Dedifferentiated amniotic fluid mesenchymal stem cell (primary cell): ENCODE measurements at regions not wholly inside any gene's neighbourhood (a gene's known extent, or its start where the extent isn't known, plus 50 kb on each side); places are given as distances from the start of the nearest gene placed in this dataset.

Experiments
- DNase-seq: peaks from one replicate; pipeline ENCODE4 v3.0.0-alpha.2; 2016; ENCODE audit errors: extremely low spot score

- no peak for DNase-seq
These were observed 114.9 kb downstream of the C9orf50 start for GRCh38 chr9:129506041-129506440.

GRCh38 chr9:129505270-129505902 lies 115.5 kb downstream of the C9orf50 start:
- DNase-seq = no peak

GRCh38 chr9:129504404-129504803 lies 116.5 kb downstream of the C9orf50 start:
- no peak for DNase-seq

GRCh38 chr9:129501771-129502319 lies 119.1 kb downstream of the C9orf50 start:
- DNase-seq = no peak

- no peak for DNase-seq
These were observed 119.8 kb downstream of the C9orf50 start for GRCh38 chr9:129500863-129501770.

GRCh38 chr9:129500161-129500862 lies 120.6 kb downstream of the C9orf50 start:
- DNase-seq = no peak

GRCh38 chr9:129498451-129499384 lies 122.2 kb downstream of the C9orf50 start:
- DNase-seq = no peak

- DNase-seq = no peak
These were observed 123.0 kb downstream of the C9orf50 start for GRCh38 chr9:129497813-129498450.

GRCh38 chr9:129497005-129497812 lies 123.7 kb downstream of the C9orf50 start:
- DNase-seq = peak; percentile 36

- DNase-seq = peak; percentile 89
These were observed 124.4 kb downstream of the C9orf50 start for GRCh38 chr9:129496473-129497004.

- peak; percentile 68 for DNase-seq
These were observed 125.1 kb downstream of the C9orf50 start for GRCh38 chr9:129495620-129496472.

- DNase-seq = no peak
These were observed 126.7 kb downstream of the C9orf50 start for GRCh38 chr9:129494113-129494789.

GRCh38 chr9:129493706-129494047 lies 127.2 kb downstream of the C9orf50 start:
- DNase-seq = no peak

- DNase-seq = no peak
These were observed 127.7 kb downstream of the C9orf50 start for GRCh38 chr9:129493002-129493705.

GRCh38 chr9:129491487-129491855 lies 129.4 kb downstream of the C9orf50 start:
- no peak for DNase-seq

GRCh38 chr9:129490583-129491486 lies 130.1 kb downstream of the C9orf50 start:
- no peak for DNase-seq
